Tibial nerve (tissue), 4 donors: ENCODE measurements at regions not wholly inside any gene's neighbourhood (a gene's known extent, or its start where the extent isn't known, plus 50 kb on each side); places are given as distances from the start of the nearest gene placed in this dataset.

ENCODE experiments used
- DNase-seq, 2 donors: peaks; one replicate each; pipeline ENCODE4 v3.0.0-alpha.2; 2019; ENCODE audit warnings: low spot score in 2 of 2
- H3K27ac ChIP-seq, 4 donors: fragments of 200-600 bp; sonication (generic) in 3 of 4; one replicate each; pipeline ENCODE4 v1.5.1; 2017 to 2019; ENCODE audit warnings: mild to moderate bottlenecking in 1 of 4
- H3K27me3 ChIP-seq, 2 donors: fragments of 200-600 bp; sonication (generic) in 1 of 2; one replicate each; pipeline versions ENCODE4 v1.5.1 to v1.6.0; 2017 to 2019
- H3K36me3 ChIP-seq, 3 donors: fragments of 200-600 bp; sonication (generic); one replicate each; pipeline ENCODE4 v1.5.1; 2018 to 2019
- H3K4me1 ChIP-seq, 4 donors: fragments of 200-600 bp; sonication (generic) in 3 of 4; one replicate each; pipeline ENCODE4 v1.5.1; 2017 to 2019
- H3K4me3 ChIP-seq, 4 donors: fragments of 200-600 bp; sonication (generic) in 3 of 4; one replicate each; pipeline ENCODE4 v1.5.1; 2017 to 2019; ENCODE audit warnings: mild to moderate bottlenecking in 1 of 4, moderate library complexity in 1 of 4
- H3K9me3 ChIP-seq, 4 donors: fragments of 200-600 bp; sonication (generic) in 3 of 4; one replicate each; pipeline ENCODE4 v1.5.1; 2017 to 2019
- EP300 ChIP-seq, 2 donors: sonication (generic); formaldehyde crosslinking; IDR thresholded peaks; one replicate each; pipeline ENCODE4 v1.6.1; 2017; ENCODE audit warnings: antibody characterized with exemption in 2 of 2, mild to moderate bottlenecking in 1 of 2
- POLR2A ChIP-seq, 2 donors: fragments of 450-650 bp; IDR thresholded peaks; one replicate each; pipeline ENCODE4 v1.6.1; 2017; ENCODE audit warnings: antibody characterized with exemption in 2 of 2, mild to moderate bottlenecking in 2 of 2, moderate library complexity in 2 of 2
- WGBS, 2 donors: methylation state at CpG; one replicate each; pipeline ENCODE4 v1.1.5; 2018; 5-methylcytosine and 5-hydroxymethylcytosine counted together
- TF ChIP-seq, protein P1 (sequence below), 5 experiments: fragments of 200-600 bp in 3 of 5; fragments of 450-650 bp in 2 of 5; sonication (generic) in 3 of 5; IDR thresholded peaks; one replicate each; pipeline ENCODE4 v1.5.1; 2016 to 2019; ENCODE audit warnings: antibody characterized with exemption in 5 of 5, mild to moderate bottlenecking in 3 of 5, moderate library complexity in 2 of 5

DNA sequence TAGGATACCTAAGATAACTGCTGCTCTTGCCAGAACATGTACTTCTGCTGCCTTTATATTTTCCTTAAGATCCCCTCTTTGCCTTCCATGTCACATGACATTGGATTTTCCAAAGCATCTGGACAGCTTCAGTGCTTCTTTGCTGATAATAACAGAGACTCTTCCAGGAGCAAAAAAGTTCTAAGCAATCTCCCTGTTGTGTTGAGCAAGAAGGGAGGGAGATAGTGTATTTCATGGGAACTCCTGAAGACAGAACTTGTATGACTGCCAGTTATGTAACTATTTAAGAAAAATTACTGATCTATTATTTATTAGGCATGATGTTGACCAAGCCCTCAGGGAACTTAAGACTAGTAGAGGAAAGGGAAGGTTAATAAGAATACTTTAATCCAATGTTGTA lies 454.7 kb downstream of the SPATA31D1 start:
- Histone ChIP-seq H3K9me3 (peaks cover 0 to 58% (median 0%) of the 10 kb centered on the region in 4 donors), H3K4me1 (no peaks in the 10 kb centered on the region), H3K27ac (no peak overlapping the region), H3K27me3 (no peaks in the 10 kb centered on the region), H3K36me3 (no peaks in the 10 kb centered on the region), H3K4me3 (no peak overlapping the region)
- no peak for TF ChIP-seq POLR2A (IDR thresholded peaks at IDR 0.05)
- TF ChIP-seq, protein P1, sequence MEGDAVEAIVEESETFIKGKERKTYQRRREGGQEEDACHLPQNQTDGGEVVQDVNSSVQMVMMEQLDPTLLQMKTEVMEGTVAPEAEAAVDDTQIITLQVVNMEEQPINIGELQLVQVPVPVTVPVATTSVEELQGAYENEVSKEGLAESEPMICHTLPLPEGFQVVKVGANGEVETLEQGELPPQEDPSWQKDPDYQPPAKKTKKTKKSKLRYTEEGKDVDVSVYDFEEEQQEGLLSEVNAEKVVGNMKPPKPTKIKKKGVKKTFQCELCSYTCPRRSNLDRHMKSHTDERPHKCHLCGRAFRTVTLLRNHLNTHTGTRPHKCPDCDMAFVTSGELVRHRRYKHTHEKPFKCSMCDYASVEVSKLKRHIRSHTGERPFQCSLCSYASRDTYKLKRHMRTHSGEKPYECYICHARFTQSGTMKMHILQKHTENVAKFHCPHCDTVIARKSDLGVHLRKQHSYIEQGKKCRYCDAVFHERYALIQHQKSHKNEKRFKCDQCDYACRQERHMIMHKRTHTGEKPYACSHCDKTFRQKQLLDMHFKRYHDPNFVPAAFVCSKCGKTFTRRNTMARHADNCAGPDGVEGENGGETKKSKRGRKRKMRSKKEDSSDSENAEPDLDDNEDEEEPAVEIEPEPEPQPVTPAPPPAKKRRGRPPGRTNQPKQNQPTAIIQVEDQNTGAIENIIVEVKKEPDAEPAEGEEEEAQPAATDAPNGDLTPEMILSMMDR (IDR thresholded peaks at IDR 0.05) = no peak
- DNase-seq = no peak

DNA sequence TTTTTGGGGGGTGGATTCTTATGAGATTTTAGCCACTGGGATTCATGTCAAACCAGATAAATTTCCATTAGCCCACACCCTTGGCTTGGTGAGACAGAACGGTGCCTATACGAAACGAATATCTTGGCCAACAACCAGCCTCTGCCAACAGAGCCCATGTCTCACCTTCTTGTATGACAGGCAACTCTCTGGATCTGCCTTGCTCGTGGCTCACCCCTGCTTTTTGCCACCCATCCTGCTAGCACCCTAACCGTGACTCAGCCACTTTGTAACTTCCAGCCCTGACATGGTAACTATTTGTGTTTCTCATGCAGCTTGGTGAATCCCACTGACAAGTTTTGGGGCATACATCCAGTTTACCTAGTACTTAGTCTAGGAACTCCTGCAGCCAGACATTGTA lies 457.0 kb downstream of the SPATA31D1 start:
- no peaks in the 10 kb centered on the region for H3K4me1 ChIP-seq
- H3K4me3 ChIP-seq = no peak overlapping the region
- TF ChIP-seq EP300 (IDR thresholded peaks at IDR 0.05) (no peak), POLR2A (IDR thresholded peaks at IDR 0.05) (no peak)
- TF ChIP-seq, protein P1 (IDR thresholded peaks at IDR 0.05) = no peak
- peaks cover 0 to 57% (median 0%) of the 10 kb centered on the region in 4 donors for H3K9me3 ChIP-seq
- DNase-seq = no peak
- H3K27ac ChIP-seq = no peak overlapping the region
- WGBS, 2 donors = 81 to 93% methylated on average over 5 of the region's 5 CpGs
- H3K27me3 ChIP-seq = no peaks in the 10 kb centered on the region
- H3K36me3 ChIP-seq = no peaks in the 10 kb centered on the region

DNA sequence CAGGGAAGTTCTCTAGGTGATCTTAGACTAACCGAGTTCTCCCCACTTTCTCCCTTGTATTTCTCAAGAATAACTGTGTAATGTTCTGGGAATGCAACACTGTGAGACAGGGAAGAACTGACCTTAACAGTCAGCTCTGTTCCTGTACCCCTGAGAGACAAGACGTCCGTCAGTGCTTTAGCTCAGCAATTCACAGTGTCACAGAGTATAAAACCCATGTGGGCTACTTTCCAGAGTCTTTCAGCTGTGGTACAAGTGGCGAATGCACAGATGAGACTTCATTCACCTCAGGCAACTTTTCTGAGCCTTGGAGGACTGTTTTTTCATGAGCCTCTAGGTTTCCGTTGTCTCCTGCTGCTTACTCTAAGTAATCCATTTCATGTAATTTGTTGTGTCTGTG lies 458.8 kb downstream of the SPATA31D1 start:
- peaks cover 0 to 52% (median 0%) of the 10 kb centered on the region in 4 donors for H3K9me3 ChIP-seq
- no peak for TF ChIP-seq EP300 (IDR thresholded peaks at IDR 0.05)
- TF ChIP-seq, protein P1 (IDR thresholded peaks at IDR 0.05) = no peak
- TF ChIP-seq POLR2A (IDR thresholded peaks at IDR 0.05) = no peak
- WGBS, 2 donors = 87 to 96% methylated on average over 5 of the region's 5 CpGs
- no peaks in the 10 kb centered on the region for H3K36me3 ChIP-seq
- no peak overlapping the region for H3K4me3 ChIP-seq
- DNase-seq = no peak
- no peak overlapping the region for H3K27ac ChIP-seq
- H3K27me3 ChIP-seq = no peaks in the 10 kb centered on the region
- H3K4me1 ChIP-seq = no peaks in the 10 kb centered on the region

DNA sequence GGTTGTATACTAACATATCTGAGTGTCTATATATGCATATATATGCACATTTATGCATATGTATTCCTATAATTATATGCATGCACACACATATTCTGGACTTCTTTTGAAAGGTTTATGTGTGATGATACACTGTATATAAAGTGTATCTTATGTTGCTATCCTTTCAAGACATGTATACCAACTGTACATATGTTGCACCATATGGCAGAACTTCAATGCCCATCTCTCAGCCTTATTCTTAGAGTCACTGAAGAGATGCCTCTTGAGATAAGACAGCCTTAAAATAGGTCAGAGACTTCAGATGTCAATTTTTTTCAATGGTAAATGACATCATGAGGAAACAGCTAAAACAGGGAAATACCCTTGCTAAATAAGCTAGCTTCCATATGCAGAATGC lies 461.4 kb downstream of the SPATA31D1 start:
- no peak for TF ChIP-seq EP300 (IDR thresholded peaks at IDR 0.05)
- TF ChIP-seq, protein P1 (IDR thresholded peaks at IDR 0.05) = no peak
- no peak for TF ChIP-seq POLR2A (IDR thresholded peaks at IDR 0.05)
- no peaks in the 10 kb centered on the region for H3K36me3 ChIP-seq
- H3K27me3 ChIP-seq = no peaks in the 10 kb centered on the region
- H3K27ac ChIP-seq = no peak overlapping the region
- DNase-seq = no peak
- H3K9me3 ChIP-seq = peaks cover 0 to 57% (median 0%) of the 10 kb centered on the region in 4 donors
- H3K4me3 ChIP-seq = no peak overlapping the region
- H3K4me1 ChIP-seq = no peaks in the 10 kb centered on the region

DNA sequence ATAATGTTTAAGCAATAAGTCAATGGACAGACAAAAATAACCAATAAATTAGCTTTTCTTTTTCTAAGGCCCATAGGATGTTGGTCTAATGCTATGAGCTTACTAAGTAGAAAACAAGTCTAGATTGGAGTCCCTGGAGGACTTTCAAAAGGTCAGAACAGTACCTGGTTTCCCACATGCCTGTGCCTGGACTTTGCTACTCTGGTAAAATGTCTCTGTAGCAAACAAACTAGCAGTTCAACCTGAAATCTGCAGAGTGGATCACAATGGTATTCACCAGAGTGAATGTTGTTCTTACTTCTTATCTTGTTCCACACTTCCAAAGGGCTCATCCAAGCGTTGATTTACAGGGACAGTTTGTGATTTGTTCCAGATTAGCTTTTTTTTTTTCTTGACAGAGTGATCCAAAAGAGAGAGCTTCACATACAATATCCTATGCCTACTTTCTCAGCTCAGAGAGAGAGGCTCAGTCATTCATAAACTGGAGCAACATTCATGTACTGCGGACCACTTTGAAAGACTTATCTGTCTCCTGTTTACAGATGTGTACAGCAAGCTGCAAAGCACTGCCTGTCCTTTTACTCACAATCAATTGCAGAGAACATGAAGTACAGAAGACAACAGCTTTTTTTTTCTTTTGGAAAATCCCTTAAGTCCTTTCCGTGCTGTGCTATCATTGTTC lies 466.1 kb downstream of the SPATA31D1 start:
- Histone ChIP-seq H3K27me3 (no peaks in the 10 kb centered on the region), H3K27ac (no peak overlapping the region), H3K36me3 (no peaks in the 10 kb centered on the region), H3K9me3 (peaks cover 0 to 24% (median 0%) of the 10 kb centered on the region in 4 donors), H3K4me1 (no peaks in the 10 kb centered on the region), H3K4me3 (no peak overlapping the region)
- no peak for DNase-seq
- no peak for TF ChIP-seq EP300 (IDR thresholded peaks at IDR 0.05)
- TF ChIP-seq POLR2A (IDR thresholded peaks at IDR 0.05) = no peak
- TF ChIP-seq, protein P1 (IDR thresholded peaks at IDR 0.05) = no peak
- WGBS, 2 donors = 66 to 68% methylated on average over 3 of the region's 3 CpGs
